IPS DF 6.9 (cell line): ENCODE measurements at regions not wholly inside any gene's neighbourhood (a gene's known extent, or its start where the extent isn't known, plus 50 kb on each side); places are given as distances from the start of the nearest gene placed in this dataset.

Experiments used
- DNase-seq: peaks from one replicate; pipeline ENCODE4 v3.0.0-alpha.2; 2013; ENCODE audit warnings: low read depth, low spot score
- H3K27ac ChIP-seq: one replicate; pipeline ENCODE4 v1.5.1; 2013; ENCODE audit warnings: low read length, control low read depth
- H3K27me3 ChIP-seq: 2 replicates; pipeline ENCODE4 v1.6.1; 2013; ENCODE audit warnings: mild to moderate bottlenecking, low read length; ENCODE audit not compliant: control insufficient read depth, insufficient read depth
- H3K36me3 ChIP-seq: 2 replicates; pipeline ENCODE4 v1.6.1; 2013; ENCODE audit warnings: low read length; ENCODE audit not compliant: control insufficient read depth, insufficient read depth
- H3K4me1 ChIP-seq: 2 replicates; pipeline ENCODE4 v1.6.1; 2013; ENCODE audit warnings: low read length; ENCODE audit not compliant: control insufficient read depth, insufficient read depth
- H3K4me3 ChIP-seq: 2 replicates; pipeline ENCODE4 v1.5.1; 2013; ENCODE audit warnings: mild to moderate bottlenecking, low read length
- H3K9me3 ChIP-seq: 2 replicates; pipeline ENCODE4 v1.6.1; 2013; ENCODE audit warnings: low read length, inconsistent platforms; ENCODE audit not compliant: control insufficient read depth, insufficient read depth
- WGBS: extraction: QIAGEN DNeasy Blood & Tissue Kit; methylation state at CpG from one replicate; pipeline ENCODE4 v1.1.7; 2013; ENCODE audit warnings: mixed read lengths, missing lambda C conversion rate; ENCODE audit not compliant: insufficient read length, insufficient coverage; 5-methylcytosine and 5-hydroxymethylcytosine counted together

- no peaks in the 10 kb centered on the region for H3K4me1 ChIP-seq
- no peaks in the 10 kb centered on the region for H3K27me3 ChIP-seq
- no peaks in the 10 kb centered on the region for H3K9me3 ChIP-seq
- WGBS = no CpG with 5 or more reads among the region's 3 CpGs
- no peak for DNase-seq
- no peak overlapping the region for H3K4me3 ChIP-seq
- H3K36me3 ChIP-seq = no peaks in the 10 kb centered on the region
- no peak overlapping the region for H3K27ac ChIP-seq
Measured at GRCh38 chr12:30191696-30192455, 408.1 kb upstream of the TMTC1 start.

- no peak overlapping the region for H3K4me3 ChIP-seq
- DNase-seq = no peak
- no peak overlapping the region for H3K27ac ChIP-seq
- no peaks in the 10 kb centered on the region for H3K27me3 ChIP-seq
- H3K4me1 ChIP-seq = no peaks in the 10 kb centered on the region
- no peaks in the 10 kb centered on the region for H3K9me3 ChIP-seq
- WGBS = no CpG with 5 or more reads among the region's 8 CpGs
- no peaks in the 10 kb centered on the region for H3K36me3 ChIP-seq
Measured at GRCh38 chr12:30188602-30189326, 405.0 kb upstream of the TMTC1 start.

GRCh38 chr12:30187426-30187825, 403.7 kb upstream of the TMTC1 start:
- DNase-seq = no peak
- Histone ChIP-seq H3K4me1 (no peaks in the 10 kb centered on the region), H3K36me3 (no peaks in the 10 kb centered on the region), H3K9me3 (no peaks in the 10 kb centered on the region), H3K27me3 (no peaks in the 10 kb centered on the region), H3K27ac (no peak overlapping the region), H3K4me3 (no peak overlapping the region)
- WGBS = no CpG with 5 or more reads among the region's 2 CpGs

GRCh38 chr12:30181334-30181733, 397.6 kb upstream of the TMTC1 start:
- no peak for DNase-seq
- Histone ChIP-seq H3K27ac (no peak overlapping the region), H3K36me3 (no peaks in the 10 kb centered on the region), H3K4me1 (no peaks in the 10 kb centered on the region), H3K27me3 (no peaks in the 10 kb centered on the region), H3K4me3 (no peak overlapping the region), H3K9me3 (no peaks in the 10 kb centered on the region)
- no CpG with 5 or more reads among the region's 1 CpG for whole genome bisulfite sequencing

GRCh38 chr12:30180602-30181001, 396.9 kb upstream of the TMTC1 start:
- H3K4me1 ChIP-seq = no peaks in the 10 kb centered on the region
- no peaks in the 10 kb centered on the region for H3K27me3 ChIP-seq
- no peak for DNase-seq
- no peaks in the 10 kb centered on the region for H3K36me3 ChIP-seq
- H3K4me3 ChIP-seq = no peak overlapping the region
- H3K9me3 ChIP-seq = no peaks in the 10 kb centered on the region
- H3K27ac ChIP-seq = no peak overlapping the region

- Histone ChIP-seq H3K27ac (no peak overlapping the region), H3K36me3 (no peaks in the 10 kb centered on the region), H3K4me3 (no peak overlapping the region), H3K27me3 (no peaks in the 10 kb centered on the region), H3K4me1 (no peaks in the 10 kb centered on the region), H3K9me3 (no peaks in the 10 kb centered on the region)
- no CpG with 5 or more reads among the region's 2 CpGs for WGBS
- DNase-seq = no peak
Measured at GRCh38 chr12:30178916-30179315, 395.2 kb upstream of the TMTC1 start.

- Histone ChIP-seq H3K27ac (no peak overlapping the region), H3K4me3 (peak overlapping the region; percentile 48; the same call in 1 of the 2 replicates), H3K4me1 (peaks cover 6% of the 10 kb centered on the region), H3K9me3 (no peaks in the 10 kb centered on the region), H3K36me3 (no peaks in the 10 kb centered on the region), H3K27me3 (peaks cover 13% of the 10 kb centered on the region; the same call in 1 of the 2 replicates)
- no peak for DNase-seq
- WGBS = no CpG with 5 or more reads among the region's 58 CpGs
Measured at GRCh38 chr12:30169839-30170591, 386.3 kb upstream of the TMTC1 start.

GRCh38 chr12:30166006-30166795, 382.5 kb upstream of the TMTC1 start:
- DNase-seq = no peak
- H3K27ac ChIP-seq = no peak overlapping the region
- H3K36me3 ChIP-seq = no peaks in the 10 kb centered on the region
- peaks cover 5% of the 10 kb centered on the region for H3K4me1 ChIP-seq
- no peaks in the 10 kb centered on the region for H3K9me3 ChIP-seq
- no peak overlapping the region for H3K4me3 ChIP-seq
- no CpG with 5 or more reads among the region's 4 CpGs for WGBS
- peaks cover 13% of the 10 kb centered on the region; the same call in 1 of the 2 replicates for H3K27me3 ChIP-seq

GRCh38 chr12:30164382-30165318, 380.9 kb upstream of the TMTC1 start:
- H3K36me3 ChIP-seq = no peaks in the 10 kb centered on the region
- no peak overlapping the region for H3K4me3 ChIP-seq
- H3K9me3 ChIP-seq = no peaks in the 10 kb centered on the region
- DNase-seq = no peak
- 0 out of 2 replicates have a peak, but pooled peaks cover 2% of the 10 kb centered on the region for H3K4me1 ChIP-seq
- H3K27ac ChIP-seq = no peak overlapping the region
- no CpG with 5 or more reads among the region's 10 CpGs for WGBS
- H3K27me3 ChIP-seq = peaks cover 6% of the 10 kb centered on the region; the same call in 1 of the 2 replicates
